Breast epithelium (tissue), 4 donors: ENCODE measurements at regions not wholly inside any gene's neighbourhood (a gene's known extent, or its start where the extent isn't known, plus 50 kb on each side); places are given as distances from the start of the nearest gene placed in this dataset.

Source experiments
- DNase-seq, 2 donors: peaks; one replicate each; pipeline ENCODE4 v3.0.0-alpha.2; 2019; ENCODE audit warnings: low spot score in 2 of 2
- H3K27ac ChIP-seq, 2 donors: fragments of 200-600 bp; sonication (generic) in 1 of 2; one replicate each; pipeline ENCODE4 v1.5.1; 2016 to 2019; ENCODE audit warnings: mild to moderate bottlenecking in 1 of 2
- H3K27me3 ChIP-seq, 2 donors: fragments of 200-600 bp; sonication (generic) in 1 of 2; one replicate each; pipeline versions ENCODE4 v1.5.1 to v1.6.0; 2017 to 2019; ENCODE audit warnings: control low read depth in 1 of 2, mild to moderate bottlenecking in 1 of 2
- H3K36me3 ChIP-seq: fragments of 200-600 bp; one replicate; pipeline ENCODE4 v1.5.1; 2019
- H3K4me1 ChIP-seq, 2 donors: fragments of 200-600 bp; sonication (generic); one replicate each; pipeline ENCODE4 v1.5.1; 2016 to 2019; ENCODE audit warnings: control low read depth in 1 of 2
- H3K4me3 ChIP-seq, 3 donors: fragments of 200-600 bp; sonication (generic); 1 replicate in 2 of 3; 2 replicates in 1 of 3; pipeline ENCODE4 v1.5.1; 2016 to 2019; ENCODE audit warnings: mild to moderate bottlenecking in 3 of 3, moderate library complexity in 2 of 3
- H3K9me3 ChIP-seq, 2 donors: fragments of 200-600 bp; sonication (generic) in 1 of 2; one replicate each; pipeline ENCODE4 v1.5.1; 2016 to 2019; ENCODE audit warnings: control low read depth in 1 of 2
- CTCF ChIP-seq, 3 donors: fragments of 450-650 bp; IDR thresholded peaks; one replicate each; pipeline ENCODE4 v1.5.1; 2016 to 2017; ENCODE audit warnings: antibody characterized with exemption in 3 of 3, mild to moderate bottlenecking in 3 of 3, moderate library complexity in 3 of 3
- POLR2A ChIP-seq: fragments of 450-650 bp; IDR thresholded peaks from one replicate; pipeline ENCODE4 v1.6.1; 2016; ENCODE audit warnings: antibody characterized with exemption, mild to moderate bottlenecking, moderate library complexity
- POLR2AphosphoS5 ChIP-seq, 3 donors: sonication (generic); formaldehyde crosslinking; IDR thresholded peaks; one replicate each; pipeline ENCODE4 v1.6.1; 2017; ENCODE audit warnings: antibody characterized with exemption in 3 of 3
- intact Hi-C: fragments of 100-400 bp; cut with DNase I; formaldehyde crosslinking; loops from one replicate; pipeline ENCODE4 v1.15.1; 2023; ENCODE audit warnings: low total_unique reads

GRCh38 chr18:27871726-27872125 is 305.2 kb downstream of the CDH2 start:
- TF ChIP-seq POLR2A = no peak
- TF ChIP-seq POLR2AphosphoS5 (IDR thresholded peaks at IDR 0.05) = no peak
- TF ChIP-seq CTCF (IDR thresholded peaks at IDR 0.05) = no peak
- no peaks in the 10 kb centered on the region for H3K4me1 ChIP-seq
- no peaks in the 10 kb centered on the region for H3K9me3 ChIP-seq
- intact Hi-C loops = no loop called here
- no peaks in the 10 kb centered on the region for H3K36me3 ChIP-seq
- DNase-seq = no peak
- no peaks in the 10 kb centered on the region for H3K27me3 ChIP-seq
- H3K27ac ChIP-seq = no peak overlapping the region
- H3K4me3 ChIP-seq = no peak overlapping the region

GRCh38 chr18:27869735-27870134 is 307.2 kb downstream of the CDH2 start:
- Histone ChIP-seq H3K4me3 (no peak overlapping the region), H3K27ac (no peak overlapping the region), H3K36me3 (no peaks in the 10 kb centered on the region), H3K27me3 (no peaks in the 10 kb centered on the region), H3K9me3 (no peaks in the 10 kb centered on the region), H3K4me1 (no peaks in the 10 kb centered on the region)
- no peak for TF ChIP-seq POLR2A
- TF ChIP-seq CTCF (IDR thresholded peaks at IDR 0.05) = no peak
- TF ChIP-seq POLR2AphosphoS5 (IDR thresholded peaks at IDR 0.05) = no peak
- DNase-seq = no peak
- intact Hi-C loops = no loop called here

GRCh38 chr18:27865431-27865830 is 311.5 kb downstream of the CDH2 start:
- Histone ChIP-seq H3K4me3 (no peak overlapping the region), H3K9me3 (no peaks in the 10 kb centered on the region), H3K27me3 (no peaks in the 10 kb centered on the region), H3K36me3 (no peaks in the 10 kb centered on the region), H3K4me1 (no peaks in the 10 kb centered on the region), H3K27ac (no peak overlapping the region)
- intact Hi-C loops = no loop called here
- TF ChIP-seq POLR2A (no peak), CTCF (IDR thresholded peaks at IDR 0.05) (no peak), POLR2AphosphoS5 (IDR thresholded peaks at IDR 0.05) (no peak)
- DNase-seq = no peak

- Histone ChIP-seq H3K9me3 (no peaks in the 10 kb centered on the region), H3K4me1 (no peaks in the 10 kb centered on the region), H3K27me3 (no peaks in the 10 kb centered on the region), H3K36me3 (no peaks in the 10 kb centered on the region), H3K27ac (no peak overlapping the region), H3K4me3 (no peak overlapping the region)
- DNase-seq = no peak
- intact Hi-C loops = no loop called here
- no peak for TF ChIP-seq POLR2AphosphoS5 (IDR thresholded peaks at IDR 0.05)
- TF ChIP-seq CTCF (IDR thresholded peaks at IDR 0.05) = no peak
- TF ChIP-seq POLR2A = no peak
Measured at GRCh38 chr18:27863780-27864430, 313.0 kb downstream of the CDH2 start.

GRCh38 chr18:27862041-27862682 is 314.8 kb downstream of the CDH2 start:
- TF ChIP-seq POLR2A (no peak), CTCF (IDR thresholded peaks at IDR 0.05) (no peak), POLR2AphosphoS5 (IDR thresholded peaks at IDR 0.05) (no peak)
- no peaks in the 10 kb centered on the region for H3K36me3 ChIP-seq
- H3K4me1 ChIP-seq = no peaks in the 10 kb centered on the region

More at GRCh38 chr18:27862041-27862682, 314.8 kb downstream of the CDH2 start:
- H3K4me3 ChIP-seq = no peak overlapping the region
- intact Hi-C loops = no loop called here
- no peak overlapping the region for H3K27ac ChIP-seq
- no peaks in the 10 kb centered on the region for H3K9me3 ChIP-seq
- DNase-seq = no peak
- H3K27me3 ChIP-seq = no peaks in the 10 kb centered on the region
